Astrocyte of the spinal cord (primary cell): ENCODE measurements at regions not wholly inside any gene's neighbourhood (a gene's known extent, or its start where the extent isn't known, plus 50 kb on each side); places are given as distances from the start of the nearest gene placed in this dataset.
"Not testable (repeated sequence)": the region's sequence is repeated elsewhere in the genome, so short reads cannot be mapped to it uniquely, and the experiment has no call there.

Source experiments
- DNase-seq: peaks from one replicate; pipeline ENCODE4 v3.0.0; 2011; ENCODE audit warnings: low read depth, low spot score
- H3K4me3 ChIP-seq: 2 replicates; pipeline ENCODE4 v1.5.1; 2011; ENCODE audit warnings: low read depth, mild to moderate bottlenecking, low read length, moderate library complexity
- in situ Hi-C: cut with HindIII; loops from 2 replicates; pipeline ENCODE4 v1.10.0; 2017; ENCODE audit warnings: low sequenced_read_pairs

DNA sequence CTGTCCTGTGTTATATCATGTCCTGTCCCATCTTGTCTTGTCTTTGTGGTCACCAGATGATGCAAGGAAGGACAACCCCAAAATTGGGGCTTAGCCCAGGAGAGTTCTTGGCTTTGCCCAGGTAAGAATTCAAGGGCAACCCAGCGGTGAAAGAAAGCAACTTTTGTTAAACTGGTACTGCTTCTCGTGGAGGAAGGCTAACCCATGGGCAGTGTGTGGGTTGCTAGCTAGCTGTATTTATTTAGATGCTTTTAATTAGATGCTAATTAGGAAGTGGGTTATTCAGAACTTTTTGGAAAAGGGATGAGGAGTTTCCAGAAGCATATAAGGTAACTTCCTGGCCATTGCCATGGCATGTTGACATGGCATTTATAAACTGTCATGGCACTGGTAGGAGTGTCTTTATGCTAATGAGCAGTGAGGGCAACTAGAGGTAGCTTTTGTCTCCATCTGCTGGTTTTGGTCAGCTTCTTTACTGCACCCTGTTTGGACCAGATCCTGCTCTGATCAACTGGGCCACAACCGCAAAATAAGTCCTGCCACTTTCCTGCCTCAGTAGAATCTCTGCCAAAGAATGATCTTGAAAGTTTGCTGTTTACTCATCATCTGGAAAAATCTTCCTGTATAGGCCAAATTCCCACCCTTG is 95.8 kb upstream of the FCGR1A start:
- H3K4me3 ChIP-seq, DNase-seq, in situ Hi-C loops: not testable (repeated sequence)

GRCh38 chr1:149691399-149691798 is 91.1 kb upstream of the FCGR1A start:
- H3K4me3 ChIP-seq, in situ Hi-C loops, DNase-seq: not testable (repeated sequence)

- in situ Hi-C loops, H3K4me3 ChIP-seq, DNase-seq: not testable (repeated sequence)
These were observed 89.5 kb upstream of the FCGR1A start for GRCh38 chr1:149692804-149693539.

GRCh38 chr1:149695066-149695465 is 87.4 kb upstream of the FCGR1A start:
- in situ Hi-C loops, DNase-seq: not testable (repeated sequence)

DNA sequence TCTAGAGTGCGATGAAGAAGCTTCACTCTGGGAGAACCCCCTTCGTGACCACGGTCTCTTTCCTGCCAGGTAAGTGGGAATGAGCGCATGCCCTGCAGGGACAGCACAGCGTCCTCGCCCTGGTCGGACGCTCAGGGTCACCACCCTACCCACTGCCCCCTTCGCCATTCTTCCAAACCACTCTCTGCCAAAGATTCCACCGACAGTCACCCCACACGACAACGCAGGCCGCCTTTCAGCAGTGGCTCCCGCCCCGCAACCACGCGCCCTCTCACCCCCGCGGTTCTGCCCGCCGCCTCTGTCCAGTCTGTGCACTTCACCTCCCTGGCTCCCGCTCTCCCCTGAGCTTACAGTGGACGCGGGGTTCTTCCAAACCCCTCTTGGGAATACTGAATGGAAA is 82.3 kb upstream of the FCGR1A start:
- in situ Hi-C loops, DNase-seq, H3K4me3 ChIP-seq: not testable (repeated sequence)

More at GRCh38 chr1:149695066-149695465, 87.4 kb upstream of the FCGR1A start:
- H3K4me3 ChIP-seq, result not testable (repeated sequence)

DNA sequence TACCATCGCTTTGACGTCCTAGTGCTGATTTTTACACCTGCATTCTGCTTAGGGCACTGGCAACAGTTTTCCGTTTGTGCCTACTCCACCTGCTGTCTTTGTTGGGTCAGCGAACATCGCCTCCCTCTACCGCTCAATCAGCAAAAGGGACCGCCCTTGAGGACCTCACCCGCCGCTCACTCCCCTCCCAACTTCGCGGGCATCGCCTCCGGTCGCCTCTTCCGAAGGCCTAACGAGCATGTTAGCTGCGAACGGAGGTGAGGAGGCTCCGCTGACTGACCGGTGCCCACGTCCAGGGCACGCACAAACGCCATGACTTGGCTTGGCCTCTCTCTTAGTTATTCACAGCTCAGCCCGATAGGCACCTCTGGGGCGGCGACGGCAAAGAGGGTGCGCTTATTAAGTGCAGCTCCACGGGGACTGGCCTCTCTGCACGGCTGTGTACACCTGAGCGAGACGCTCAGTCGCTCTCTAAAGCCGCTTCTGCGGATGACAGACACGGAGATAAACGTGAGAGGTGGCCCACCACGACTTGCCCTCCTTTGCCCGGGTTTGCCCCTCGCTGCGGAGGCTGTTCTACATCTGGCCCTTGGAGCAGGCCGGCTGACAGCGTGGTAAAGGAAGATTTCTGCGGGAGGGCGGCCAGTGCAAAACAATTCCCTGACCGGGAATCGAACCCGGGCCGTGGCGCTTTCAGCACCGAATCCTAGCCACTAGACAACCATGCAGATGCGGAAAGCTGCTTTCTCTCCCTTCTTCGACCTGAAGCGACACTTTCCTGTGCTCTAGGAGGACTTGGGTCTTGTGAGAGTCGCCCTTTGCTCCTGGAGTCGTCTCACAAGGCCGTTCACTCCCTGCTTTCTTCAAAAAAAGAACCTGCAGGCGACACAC is 81.6 kb upstream of the FCGR1A start:
- H3K4me3 ChIP-seq, DNase-seq, in situ Hi-C loops: not testable (repeated sequence)

DNA sequence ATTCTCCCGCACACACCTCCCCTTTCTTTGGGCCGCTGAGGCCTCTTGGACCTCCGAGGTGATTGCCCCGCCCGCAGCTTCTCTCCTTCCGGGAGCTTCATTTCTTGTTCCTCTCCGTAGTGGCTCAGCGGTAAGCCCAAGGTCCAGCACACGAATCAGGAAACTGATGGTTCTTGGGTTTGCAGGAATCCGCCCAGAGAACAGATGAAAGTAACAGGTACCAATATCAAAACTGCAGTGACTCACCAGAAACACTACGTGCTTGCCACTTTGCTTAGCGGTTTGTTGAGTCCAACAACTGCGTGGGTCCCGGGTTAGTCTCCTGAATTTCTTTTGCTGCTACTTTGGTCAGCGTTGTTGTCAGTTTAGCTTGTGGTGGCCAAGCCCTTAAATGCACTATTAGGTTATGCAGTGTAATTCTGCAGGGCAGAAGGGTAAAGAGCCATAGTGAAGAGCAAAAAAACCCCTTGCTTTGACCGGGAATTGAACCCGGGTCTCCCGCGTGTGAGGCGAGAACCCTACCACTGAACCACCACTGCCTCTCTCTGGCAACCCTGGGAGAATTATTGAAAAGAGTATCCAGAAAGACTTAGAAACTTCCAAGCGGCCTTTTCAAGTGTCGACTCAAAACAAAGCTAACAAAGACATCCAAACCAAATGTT is 74.2 kb upstream of the FCGR1A start:
- DNase-seq, result peak; percentile 38
- in situ Hi-C loops, H3K4me3 ChIP-seq: not testable (repeated sequence)

DNA sequence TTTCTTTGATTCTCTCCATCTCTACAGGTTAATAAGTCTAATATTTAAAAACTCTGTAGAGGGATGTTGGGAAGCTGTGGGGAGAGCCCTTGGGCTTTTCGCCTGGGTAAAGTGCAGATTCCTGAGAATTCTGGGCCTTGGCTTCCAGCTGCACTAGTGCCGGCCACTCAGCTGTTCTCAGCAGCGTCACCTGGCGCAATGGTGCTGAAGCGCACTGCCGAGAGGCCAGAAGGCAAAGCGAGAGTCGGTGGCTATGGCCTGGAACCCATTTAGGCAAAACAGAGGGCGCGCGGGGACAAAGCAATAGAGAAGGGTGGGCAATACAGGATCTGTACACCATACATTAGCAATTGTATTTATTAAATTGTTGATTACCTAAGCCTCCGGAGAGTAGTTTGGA is 70.8 kb upstream of the FCGR1A start:
- H3K4me3 ChIP-seq, DNase-seq, in situ Hi-C loops: not testable (repeated sequence)

DNA sequence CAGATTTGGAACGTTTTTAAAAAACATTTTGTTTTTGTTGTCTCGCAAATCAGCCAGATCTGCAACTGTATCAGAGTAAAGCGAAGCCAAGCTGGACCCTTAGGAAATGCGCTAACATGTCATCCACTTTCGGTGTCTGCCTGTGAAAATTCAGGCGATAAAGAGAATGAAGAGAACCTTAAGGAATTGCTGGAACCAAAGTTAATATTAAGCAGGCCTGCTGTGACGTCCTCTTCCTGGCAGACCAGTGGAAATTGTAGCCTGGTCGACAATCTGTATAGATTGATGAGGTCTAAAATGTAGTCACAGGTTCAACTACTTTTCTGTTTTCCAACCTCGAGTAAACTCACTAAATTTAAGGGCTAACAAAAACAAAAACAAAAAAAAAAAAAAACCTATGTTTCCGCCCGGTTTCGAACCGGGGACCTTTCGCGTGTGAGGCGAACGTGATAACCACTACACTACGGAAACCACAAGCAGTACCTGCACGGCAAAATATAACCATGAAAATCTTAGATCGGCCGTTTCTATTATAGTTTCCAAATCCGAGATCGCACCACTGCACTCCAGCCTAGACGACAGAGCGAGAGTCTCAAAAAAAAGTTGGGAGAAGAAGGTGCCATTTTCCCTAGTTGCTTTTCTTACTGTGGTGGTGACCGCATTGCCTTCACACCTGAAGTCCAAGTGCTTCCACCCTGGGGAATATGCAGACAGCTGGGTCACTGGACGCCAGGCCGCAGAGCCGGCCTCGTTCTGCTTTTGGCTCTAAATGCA is 70.2 kb upstream of the FCGR1A start:
- peak overlapping the region; percentile 10 for H3K4me3 ChIP-seq

GRCh38 chr1:149713513-149713912 is 69.0 kb upstream of the FCGR1A start:
- DNase-seq, in situ Hi-C loops, H3K4me3 ChIP-seq: not testable (repeated sequence)

More for the DNA sequence above, 70.2 kb upstream of the FCGR1A start:
- in situ Hi-C loops, result not testable (repeated sequence)
- DNase-seq, result peak; percentile 22

DNA sequence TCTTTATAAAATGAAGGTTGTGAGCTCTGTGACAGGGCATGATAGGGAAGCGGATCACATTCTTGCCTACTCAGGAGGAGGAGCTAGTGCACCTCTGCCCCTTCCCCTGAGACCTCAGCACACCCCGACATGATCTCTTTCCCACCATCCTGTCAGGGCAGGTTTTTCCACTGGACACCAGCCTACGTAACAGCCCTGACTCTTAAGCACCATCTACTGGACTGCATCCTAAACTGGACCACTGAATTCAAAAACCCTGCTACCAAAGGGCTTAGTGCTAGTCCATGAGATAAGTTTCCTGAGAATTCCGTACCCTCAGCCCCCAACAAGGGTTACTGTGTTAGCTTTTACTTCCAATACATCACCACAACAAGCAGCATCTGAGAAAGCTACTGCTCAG is 68.5 kb upstream of the FCGR1A start:
- DNase-seq, H3K4me3 ChIP-seq, in situ Hi-C loops: not testable (repeated sequence)

DNA sequence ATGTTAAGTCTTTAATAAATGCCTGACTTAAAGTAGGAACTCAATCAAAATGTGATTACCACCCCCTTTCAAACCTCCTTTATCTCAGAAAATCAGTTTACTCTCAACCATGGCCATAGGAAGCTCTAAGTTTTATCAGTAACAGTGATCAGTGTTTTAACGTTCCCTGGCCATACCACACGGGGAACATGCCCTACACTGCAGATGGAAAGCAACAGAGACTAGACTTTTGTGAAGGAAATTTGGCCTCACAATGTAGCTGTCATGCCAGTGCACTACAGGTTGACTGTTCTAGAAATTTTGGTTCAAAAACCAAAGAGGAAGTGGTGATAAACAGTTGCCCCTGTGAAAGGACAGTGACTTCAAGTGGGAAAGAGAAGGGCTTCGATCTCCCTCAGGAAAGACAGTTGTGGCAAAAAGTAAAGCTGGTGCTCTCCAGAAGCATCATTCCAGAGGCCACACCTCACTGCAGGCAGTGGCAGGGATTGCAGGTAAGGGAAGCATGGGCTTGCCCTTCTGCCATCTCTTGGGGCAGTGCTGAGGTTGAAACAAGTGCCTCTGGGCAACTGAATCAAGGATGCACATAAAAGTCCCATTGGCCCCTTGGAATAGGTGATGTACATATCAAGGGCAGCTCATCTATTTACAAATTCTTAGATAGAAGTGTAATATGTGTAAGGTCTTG is 57.7 kb upstream of the FCGR1A start:
- in situ Hi-C loops, DNase-seq: not testable (repeated sequence)

GRCh38 chr1:149726688-149727087 is 55.8 kb upstream of the FCGR1A start:
- DNase-seq, result not testable (repeated sequence)

More for the DNA sequence above, 57.7 kb upstream of the FCGR1A start:
- H3K4me3 ChIP-seq, result not testable (repeated sequence)

GRCh38 chr1:149728598-149728997 is 53.9 kb upstream of the FCGR1A start:
- H3K4me3 ChIP-seq, DNase-seq, in situ Hi-C loops: not testable (repeated sequence)

More at GRCh38 chr1:149726688-149727087, 55.8 kb upstream of the FCGR1A start:
- in situ Hi-C loops, H3K4me3 ChIP-seq: not testable (repeated sequence)
